ENCODE measurements at regions not wholly inside any gene's neighbourhood (a gene's known extent, or its start where the extent isn't known, plus 50 kb on each side); places are given as distances from the start of the nearest gene placed in this dataset.

GRCh38 chr11:69928975-69929374, 109.8 kb upstream of the FGF3 start:
- H3K27ac ChIP-seq (ENCODE audit: control insufficient read depth, insufficient read depth): no peak overlapping the region
- ChIA-PET CTCF (interaction anchor here (1.0 kb wide), 1 partner anchor 13 kb away, joined by 4 read pairs; no protein-coding TSS in a partner anchor), POLR2A (no interaction called here), RAD21 (ENCODE audit: unreplicated experiment) (no interaction called here), SMC1A (ENCODE audit: uncharacterized antibody, unreplicated experiment) (no interaction called here)
- no TSS peak for BruUV-seq (replicated peaks)
- in situ Hi-C loops (cut with MboI) (no loop called here), intact Hi-C loops (cut with micrococcal nuclease; ENCODE audit: unreplicated experiment) (no loop called here)
- no peaks in the 10 kb centered on the region for H4K20me1 ChIP-seq (ENCODE audit: control insufficient read depth, insufficient read depth)
- H3K36me3 ChIP-seq (ENCODE audit: control insufficient read depth in 2 of 2, insufficient read depth in 2 of 2, low read length in 1 of 2): no peaks in the 10 kb centered on the region
- H3K9ac ChIP-seq (ENCODE audit: control insufficient read depth, insufficient read depth, low read length): no peak overlapping the region
- no peak for FAIRE-seq
- 63% methylated on average over 3 of the region's 3 CpGs for WGBS (ENCODE audit: insufficient coverage, insufficient replicate concordance, low lambda C conversion rate, missing lambda C conversion rate)
- no peaks in the 10 kb centered on the region for H3K79me2 ChIP-seq (ENCODE audit: control insufficient read depth, insufficient read depth, low read length)
- H3K4me2 ChIP-seq (ENCODE audit: control insufficient read depth, insufficient read depth): no peak overlapping the region
- H3K4me1 ChIP-seq (ENCODE audit: control insufficient read depth, insufficient read depth, low read length): no peaks in the 10 kb centered on the region
- no peak for TF ChIP-seq CBFB (IDR thresholded peaks at IDR 0.05; ENCODE audit: low read depth)
- TF ChIP-seq PAX8 (IDR thresholded peaks at IDR 0.05): no peak
- no peak for TF ChIP-seq YY1 (IDR thresholded peaks at IDR 0.05; ENCODE audit: low read depth, low read length)
- TF ChIP-seq PRDM15 (CRISPR knock-in tag; IDR thresholded peaks at IDR 0.05): no peak
- TF ChIP-seq STAT3 (IDR thresholded peaks at IDR 0.05; ENCODE audit: low read depth, low read length): no peak
- no peak for TF ChIP-seq ZNF24 (IDR thresholded peaks at IDR 0.05)
- no peak for TF ChIP-seq SIN3A (IDR thresholded peaks at IDR 0.05; ENCODE audit: low read depth, low read length)
- no peak for TF ChIP-seq CHD4 (IDR thresholded peaks at IDR 0.05)
- no peak for TF ChIP-seq ZSCAN29 (IDR thresholded peaks at IDR 0.05)
- TF ChIP-seq ELK1 (IDR thresholded peaks at IDR 0.05; ENCODE audit: low read depth, low read length): no peak
- TF ChIP-seq RUNX3 (IDR thresholded peaks at IDR 0.05; ENCODE audit: low read length): no peak
- TF ChIP-seq ETV6 (conservative IDR thresholded peaks at IDR 0.05 in 1 of 2, IDR thresholded peaks at IDR 0.05 in 1 of 2; ENCODE audit: borderline replicate concordance in 1 of 2, low read depth in 1 of 2): no peak
- TF ChIP-seq DPF2 (IDR thresholded peaks at IDR 0.05): no peak
- no peak for TF ChIP-seq MTA2 (IDR thresholded peaks at IDR 0.05; ENCODE audit: low read depth)
- no peak for TF ChIP-seq CUX1 (IDR thresholded peaks at IDR 0.05; ENCODE audit: insufficient replicate concordance, low read depth, low read length)
- TF ChIP-seq PML (IDR thresholded peaks at IDR 0.05; ENCODE audit: low read length): no peak
- no peak for ATAC-seq
- no peaks in the 10 kb centered on the region for H3K9me3 ChIP-seq (replicated peaks; ENCODE audit: control insufficient read depth, insufficient read depth, low read length)
- DNase-seq (ENCODE audit: low read depth, low spot score): no peak
- H2AFZ ChIP-seq (ENCODE audit: control insufficient read depth, low read depth, low read length): no peak overlapping the region
- no peak overlapping the region for H3K4me3 ChIP-seq
- H3K27me3 ChIP-seq (replicated peaks in 1 of 2; ENCODE audit: control insufficient read depth in 2 of 2, insufficient read depth in 2 of 2, low read length in 1 of 2): peaks cover 5 to 6% of the 10 kb centered on the region in 2 experiments; a peak in 3 of 4 replicates

All from GM12878 (cell line).